Muscle of back (tissue), 3 donors: ENCODE measurements at regions not wholly inside any gene's neighbourhood (a gene's known extent, or its start where the extent isn't known, plus 50 kb on each side); places are given as distances from the start of the nearest gene placed in this dataset.

Experiments used
- DNase-seq, 3 donors: peaks; one replicate each; pipeline versions ENCODE4 v3.0.0 to v3.0.0-alpha.2; 2013

GRCh38 chr7:340979-341694, 51.2 kb downstream of the FOXL3 start:
- DNase-seq = no peak

GRCh38 chr7:341841-342638, 52.1 kb downstream of the FOXL3 start:
- peak in 1 of 3 donors; percentile 53 for DNase-seq

- DNase-seq = no peak
Observed at GRCh38 chr7:342681-343216, 52.8 kb downstream of the FOXL3 start.

GRCh38 chr7:343227-343822, 53.4 kb downstream of the FOXL3 start:
- DNase-seq = no peak

GRCh38 chr7:343864-344607, 54.1 kb downstream of the FOXL3 start:
- DNase-seq = no peak

- no peak for DNase-seq
Observed at GRCh38 chr7:344608-344994, 54.6 kb downstream of the FOXL3 start.

GRCh38 chr7:346116-346898, 56.3 kb downstream of the FOXL3 start:
- DNase-seq = no peak

GRCh38 chr7:347001-347590, 57.1 kb downstream of the FOXL3 start:
- no peak for DNase-seq

- DNase-seq = no peak
Observed at GRCh38 chr7:347644-348479, 57.9 kb downstream of the FOXL3 start.

GRCh38 chr7:348480-348844, 58.5 kb downstream of the FOXL3 start:
- no peak for DNase-seq

- DNase-seq = no peak
Observed at GRCh38 chr7:348962-349743, 59.2 kb downstream of the FOXL3 start.

- DNase-seq = no peak
Observed at GRCh38 chr7:351256-351655, 61.3 kb downstream of the FOXL3 start.

GRCh38 chr7:351681-352480, 61.9 kb downstream of the FOXL3 start:
- DNase-seq = no peak

GRCh38 chr7:353746-354325, 63.9 kb downstream of the FOXL3 start:
- DNase-seq = peak; percentile 36 to 57 (median 42)

- DNase-seq = no peak
Observed at GRCh38 chr7:354597-355470, 64.9 kb downstream of the FOXL3 start.

- no peak for DNase-seq
Observed at GRCh38 chr7:355568-355967, 65.6 kb downstream of the FOXL3 start.

- DNase-seq = no peak
Observed at GRCh38 chr7:356087-356486, 66.1 kb downstream of the FOXL3 start.
